OCI-LY1 (cell line): ENCODE measurements at regions not wholly inside any gene's neighbourhood (a gene's known extent, or its start where the extent isn't known, plus 50 kb on each side); places are given as distances from the start of the nearest gene placed in this dataset.

ENCODE experiments used
- EZH2 ChIP-seq: fragments of 200-600 bp; sonication (generic), shearing (Covaris generic); IDR thresholded peaks from 2 replicates; pipeline ENCODE4 v1.8.0; 2017; ENCODE audit warnings: borderline replicate concordance, mixed run types, mild to moderate bottlenecking, antibody characterized with exemption, low read length, moderate library complexity, mixed read lengths
- TF ChIP-seq, protein P1 (sequence below): fragments of 200-600 bp; sonication (generic), shearing (Covaris generic); IDR thresholded peaks from 2 replicates; pipeline ENCODE4 v1.5.1; 2017; ENCODE audit warnings: mild to moderate bottlenecking, antibody characterized with exemption, low read length, moderate library complexity, mixed read lengths

DNA sequence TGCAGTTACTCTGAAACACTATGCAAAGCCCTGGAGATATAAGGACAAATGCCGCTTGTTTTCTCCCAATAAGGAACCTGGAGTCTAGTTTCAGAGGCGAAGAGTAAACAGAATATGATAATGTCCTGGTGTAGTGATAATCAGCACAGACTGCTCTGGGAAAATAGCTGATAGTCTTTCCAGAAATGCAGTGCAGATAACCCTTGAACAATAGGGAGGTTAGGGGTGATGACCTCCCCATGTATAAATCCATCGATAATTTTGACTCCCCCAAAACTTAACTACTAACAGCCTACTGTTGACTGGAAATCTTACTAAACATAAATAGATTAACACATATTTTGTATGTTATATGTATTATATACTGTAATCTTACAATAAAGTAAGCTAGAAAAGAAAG lies 1280.9 kb upstream of the TENM3 start:
- TF ChIP-seq, protein P1, sequence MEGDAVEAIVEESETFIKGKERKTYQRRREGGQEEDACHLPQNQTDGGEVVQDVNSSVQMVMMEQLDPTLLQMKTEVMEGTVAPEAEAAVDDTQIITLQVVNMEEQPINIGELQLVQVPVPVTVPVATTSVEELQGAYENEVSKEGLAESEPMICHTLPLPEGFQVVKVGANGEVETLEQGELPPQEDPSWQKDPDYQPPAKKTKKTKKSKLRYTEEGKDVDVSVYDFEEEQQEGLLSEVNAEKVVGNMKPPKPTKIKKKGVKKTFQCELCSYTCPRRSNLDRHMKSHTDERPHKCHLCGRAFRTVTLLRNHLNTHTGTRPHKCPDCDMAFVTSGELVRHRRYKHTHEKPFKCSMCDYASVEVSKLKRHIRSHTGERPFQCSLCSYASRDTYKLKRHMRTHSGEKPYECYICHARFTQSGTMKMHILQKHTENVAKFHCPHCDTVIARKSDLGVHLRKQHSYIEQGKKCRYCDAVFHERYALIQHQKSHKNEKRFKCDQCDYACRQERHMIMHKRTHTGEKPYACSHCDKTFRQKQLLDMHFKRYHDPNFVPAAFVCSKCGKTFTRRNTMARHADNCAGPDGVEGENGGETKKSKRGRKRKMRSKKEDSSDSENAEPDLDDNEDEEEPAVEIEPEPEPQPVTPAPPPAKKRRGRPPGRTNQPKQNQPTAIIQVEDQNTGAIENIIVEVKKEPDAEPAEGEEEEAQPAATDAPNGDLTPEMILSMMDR = no peak
- TF ChIP-seq EZH2 = no peak
